IPS DF 4.7 (cell line): ENCODE measurements at regions not wholly inside any gene's neighbourhood (a gene's known extent, or its start where the extent isn't known, plus 50 kb on each side); places are given as distances from the start of the nearest gene placed in this dataset.
"Not testable (repeated sequence)": the region's sequence is repeated elsewhere in the genome, so short reads cannot be mapped to it uniquely, and the experiment has no call there.

ENCODE experiments used
- DNase-seq: peaks from one replicate; pipeline ENCODE4 v3.0.0-alpha.2; 2013; ENCODE audit warnings: low spot score; ENCODE audit errors: extremely low read depth

GRCh38 chr21:14903172-14903865 lies 161.5 kb downstream of the NRIP1 start:
- no peak for DNase-seq

GRCh38 chr21:14901482-14901958 lies 163.3 kb downstream of the NRIP1 start:
- DNase-seq = no peak

- DNase-seq = no peak
Observed at GRCh38 chr21:14900611-14901010, 164.2 kb downstream of the NRIP1 start.

GRCh38 chr21:14900058-14900457 lies 164.7 kb downstream of the NRIP1 start:
- DNase-seq = no peak

- no peak for DNase-seq
Observed at GRCh38 chr21:14895792-14896191, 169.0 kb downstream of the NRIP1 start.

- no peak for DNase-seq
Observed at GRCh38 chr21:14890141-14890540, 174.7 kb downstream of the NRIP1 start.

- DNase-seq = no peak
Observed at GRCh38 chr21:14889080-14889810, 175.6 kb downstream of the NRIP1 start.

- no peak for DNase-seq
Observed at GRCh38 chr21:14888202-14888601, 176.6 kb downstream of the NRIP1 start.

GRCh38 chr21:14886001-14886400 lies 178.8 kb downstream of the NRIP1 start:
- no peak for DNase-seq

- DNase-seq = no peak
Observed at GRCh38 chr21:14883351-14883750, 181.4 kb downstream of the NRIP1 start.

GRCh38 chr21:14882545-14882944 lies 182.3 kb downstream of the NRIP1 start:
- not testable (repeated sequence) for DNase-seq

GRCh38 chr21:14881863-14882499 lies 182.8 kb downstream of the NRIP1 start:
- DNase-seq = no peak

GRCh38 chr21:14880922-14881321 lies 183.9 kb downstream of the NRIP1 start:
- DNase-seq = no peak

GRCh38 chr21:14879458-14879857 lies 185.3 kb downstream of the NRIP1 start:
- no peak for DNase-seq

GRCh38 chr21:14878971-14879370 lies 185.8 kb downstream of the NRIP1 start:
- no peak for DNase-seq

GRCh38 chr21:14877581-14878228 lies 187.1 kb downstream of the NRIP1 start:
- no peak for DNase-seq

GRCh38 chr21:14876524-14876840 lies 188.3 kb downstream of the NRIP1 start:
- no peak for DNase-seq

- DNase-seq = no peak
Observed at GRCh38 chr21:14875704-14876523, 188.9 kb downstream of the NRIP1 start.

GRCh38 chr21:14875186-14875585 lies 189.6 kb downstream of the NRIP1 start:
- DNase-seq = no peak

- DNase-seq = no peak
Observed at GRCh38 chr21:14874379-14874778, 190.4 kb downstream of the NRIP1 start.

GRCh38 chr21:14871861-14872260 lies 192.9 kb downstream of the NRIP1 start:
- DNase-seq = no peak
